GM10248 (cell line): ENCODE measurements at regions not wholly inside any gene's neighbourhood (a gene's known extent, or its start where the extent isn't known, plus 50 kb on each side); places are given as distances from the start of the nearest gene placed in this dataset.

Experiments
- CTCF ChIA-PET: fragments of 300-600 bp; sonication (Branson Sonifier 250); formaldehyde crosslinking; extraction: SDS; loops from one replicate; lab custom pipeline; 2021; ENCODE audit warnings: antibody characterized with exemption; lab: Yijun Ruan, JAX
- POLR2A ChIA-PET: fragments of 350-650 bp; sonication (Branson Sonifier 250); formaldehyde crosslinking; extraction: SDS; loops from one replicate; lab custom pipeline; 2020; ENCODE audit warnings: antibody characterized with exemption; lab: Yijun Ruan, JAX
- DNase-seq: peaks from one replicate; pipeline ENCODE4 v3.0.0; 2012; ENCODE audit errors: extremely low spot score
- CTCF ChIP-seq: IDR thresholded peaks from 2 replicates; pipeline ENCODE4 v1.5.1; 2012; ENCODE audit warnings: mild to moderate bottlenecking, low read depth; ENCODE audit errors: extremely low read depth, missing control alignments, control extremely low read depth

GRCh38 chr6:26197636-26197932 lies 110.4 kb downstream of the HFE start:
- DNase-seq: no peak
- TF ChIP-seq CTCF: no peak
- ChIA-PET CTCF (interaction anchor here (1.1 to 6.9 kb wide), 10 partner anchors 9 to 171 kb away, joined by 3 to 47 read pairs (median 6); a partner anchor contains a TSS), POLR2A (interaction anchor here (0.7 to 8.9 kb wide), 23 partner anchors 8 to 1669 kb away, joined by 3 to 306 read pairs (median 9); a partner anchor contains a TSS)

- no peak for TF ChIP-seq CTCF
- POLR2A ChIA-PET: interaction anchor here (0.7 to 8.9 kb wide), 27 partner anchors 8 to 1610 kb away, joined by 3 to 306 read pairs (median 12); a partner anchor contains a TSS
- no peak for DNase-seq
- CTCF ChIA-PET: interaction anchor here (1.1 to 6.9 kb wide), 12 partner anchors 9 to 172 kb away, joined by 3 to 47 read pairs (median 6); a partner anchor contains a TSS
Measured at GRCh38 chr6:26197933-26198721, 110.9 kb downstream of the HFE start.

GRCh38 chr6:26198722-26199056 lies 111.5 kb downstream of the HFE start:
- TF ChIP-seq CTCF: no peak
- DNase-seq: no peak
- POLR2A ChIA-PET: interaction anchor here (1.0 to 8.9 kb wide), 29 partner anchors 9 to 1694 kb away, joined by 3 to 306 read pairs (median 8); a partner anchor contains a TSS
- CTCF ChIA-PET: interaction anchor here (0.9 to 6.9 kb wide), 15 partner anchors 8 to 371 kb away, joined by 3 to 47 read pairs (median 5); a partner anchor contains a TSS

- peak; percentile 83 for DNase-seq
- no peak for TF ChIP-seq CTCF
- POLR2A ChIA-PET: interaction anchor here (0.5 to 8.9 kb wide), 39 partner anchors 9 to 1694 kb away, joined by 3 to 306 read pairs (median 6); a partner anchor contains a TSS
Measured at GRCh38 chr6:26199057-26199772, 112.0 kb downstream of the HFE start.

GRCh38 chr6:26199773-26200764 lies 112.8 kb downstream of the HFE start:
- POLR2A ChIA-PET: interaction anchor here (0.5 to 8.9 kb wide), 37 partner anchors 8 to 1693 kb away, joined by 3 to 306 read pairs (median 8); a partner anchor contains a TSS
- DNase-seq: no peak
- no peak for TF ChIP-seq CTCF
- CTCF ChIA-PET: interaction anchor here (1.0 to 4.2 kb wide), 12 partner anchors 9 to 369 kb away, joined by 3 to 17 read pairs (median 4); a partner anchor contains a TSS

More at GRCh38 chr6:26199057-26199772, 112.0 kb downstream of the HFE start:
- CTCF ChIA-PET: interaction anchor here (0.9 to 6.9 kb wide), 15 partner anchors 8 to 370 kb away, joined by 3 to 47 read pairs (median 5); a partner anchor contains a TSS
